Endodermal cell (in vitro differentiated cells): ENCODE measurements at regions not wholly inside any gene's neighbourhood (a gene's known extent, or its start where the extent isn't known, plus 50 kb on each side); places are given as distances from the start of the nearest gene placed in this dataset.

Experiments used
- DNase-seq: peaks from one replicate; pipeline ENCODE4 v3.0.0-alpha.2; 2017
- H3K27ac ChIP-seq: 2 replicates; pipeline ENCODE4 v1.5.1; 2013; ENCODE audit warnings: mild to moderate bottlenecking, low read depth, low read length, moderate library complexity
- H3K27me3 ChIP-seq: 2 replicates; pipeline ENCODE4 v1.6.1; 2013; ENCODE audit warnings: mild to moderate bottlenecking, low read length, moderate library complexity; ENCODE audit not compliant: insufficient read depth, control insufficient read depth, poor library complexity, severe bottlenecking
- H3K36me3 ChIP-seq: 2 replicates; pipeline ENCODE4 v1.7.0; 2013; ENCODE audit warnings: mild to moderate bottlenecking, low read length, moderate library complexity; ENCODE audit not compliant: control insufficient read depth, insufficient read depth
- H3K4me1 ChIP-seq: one replicate; pipeline ENCODE4 v1.7.0; 2013; ENCODE audit warnings: low read length; ENCODE audit not compliant: control insufficient read depth, insufficient read depth
- H3K4me3 ChIP-seq: 2 replicates; pipeline ENCODE4 v1.5.1; 2013; ENCODE audit warnings: mild to moderate bottlenecking, low read length, moderate library complexity
- H3K9ac ChIP-seq: 2 replicates; pipeline ENCODE4 v1.6.1; 2013; ENCODE audit warnings: mild to moderate bottlenecking, low read length, moderate library complexity; ENCODE audit not compliant: poor library complexity, severe bottlenecking; ENCODE audit errors: extremely low read depth
- H3K9me3 ChIP-seq: 2 replicates; pipeline ENCODE4 v1.6.1; 2013; ENCODE audit warnings: mild to moderate bottlenecking, low read length, moderate library complexity; ENCODE audit not compliant: control insufficient read depth
- H3K27ac Mint-ChIP-seq: 2 replicates; pipeline ENCODE4 v1.8.0; 2020; ENCODE audit warnings: mixed read lengths
- H3K27me3 Mint-ChIP-seq: 2 replicates; pipeline ENCODE4 v1.8.0; 2021; ENCODE audit warnings: mild to moderate bottlenecking, mixed read lengths; ENCODE audit not compliant: insufficient read depth
- H3K36me3 Mint-ChIP-seq: 2 replicates; pipeline ENCODE4 v1.8.0; 2020; ENCODE audit warnings: low read depth, mixed read lengths
- H3K4me1 Mint-ChIP-seq: 2 replicates; pipeline ENCODE4 v1.8.0; 2020; ENCODE audit warnings: mixed read lengths
- H3K4me3 Mint-ChIP-seq: 2 replicates; pipeline ENCODE4 v1.8.0; 2020; ENCODE audit warnings: mild to moderate bottlenecking, moderate library complexity, mixed read lengths
- H3K9me3 Mint-ChIP-seq: 2 replicates; pipeline ENCODE4 v1.8.0; 2020; ENCODE audit warnings: mild to moderate bottlenecking, mixed read lengths
- WGBS, 2 experiments: methylation state at CpG; one replicate each; pipeline versions ENCODE4 v1.1.5 to v1.1.7; 2013; ENCODE audit warnings: missing lambda C conversion rate in 2 of 2, mixed read lengths in 1 of 2; ENCODE audit not compliant: insufficient coverage in 1 of 2, insufficient read length in 1 of 2; 5-methylcytosine and 5-hydroxymethylcytosine counted together
- TF ChIP-seq, protein P1 (sequence below): fragments of 200-600 bp; sonication (generic); conservative IDR thresholded peaks from 2 replicates; pipeline ENCODE4 v1.5.0; 2021; ENCODE audit warnings: antibody characterized with exemption, mild to moderate bottlenecking

DNA sequence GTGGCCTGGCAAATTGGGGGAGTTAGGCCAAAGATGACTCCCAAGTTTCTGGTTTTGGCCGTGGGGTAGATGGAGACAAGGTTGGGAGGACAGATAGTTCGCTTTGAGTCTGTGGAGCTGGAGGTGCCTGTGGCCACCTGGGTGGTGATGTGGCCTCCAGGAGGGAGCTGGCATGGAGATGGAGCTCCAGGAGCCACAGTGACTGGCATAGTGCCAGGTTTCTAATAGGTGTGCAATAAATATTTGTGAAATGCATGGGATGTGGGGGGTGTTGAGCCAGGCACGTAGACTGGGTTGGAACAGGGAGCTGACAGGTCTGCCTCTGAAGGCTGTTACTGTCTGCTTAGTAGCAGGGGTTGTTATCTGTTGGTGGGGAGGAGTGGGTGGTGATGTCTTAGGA lies 102.7 kb downstream of the PAX1 start:
- peaks cover 26% of the 10 kb centered on the region for H3K27me3 ChIP-seq
- H3K27me3 Mint-ChIP-seq, result peaks cover 68% of the 10 kb centered on the region

DNA sequence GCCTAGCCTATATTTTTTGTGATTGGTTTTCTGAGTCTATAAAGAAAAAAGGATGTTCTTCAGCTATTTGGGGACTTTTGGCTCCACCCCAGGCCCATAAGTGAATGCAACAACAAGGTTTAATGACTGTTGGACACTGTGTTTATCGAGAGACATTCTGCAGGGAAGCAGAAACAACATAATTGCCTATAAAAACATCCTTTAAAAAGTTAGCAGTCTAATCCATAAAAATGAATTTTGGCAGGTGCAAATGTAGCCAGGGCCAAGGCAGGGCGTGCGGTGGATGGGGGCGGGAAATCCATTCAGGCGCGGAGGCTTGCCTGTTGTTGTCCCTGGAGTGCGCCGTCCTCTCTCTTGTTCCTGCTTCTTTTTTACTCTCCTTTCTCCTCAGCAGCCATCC lies 99.3 kb downstream of the PAX1 start:
- Mint-ChIP-seq H3K4me1 (peaks cover 1% of the 10 kb centered on the region), H3K27ac (no peak overlapping the region), H3K36me3 (no peaks in the 10 kb centered on the region), H3K4me3 (no peak overlapping the region), H3K9me3 (no peaks in the 10 kb centered on the region), H3K27me3 (peaks cover 63% of the 10 kb centered on the region)
- no peak overlapping the region for H3K27ac ChIP-seq
- no peak for DNase-seq
- TF ChIP-seq, protein P1, sequence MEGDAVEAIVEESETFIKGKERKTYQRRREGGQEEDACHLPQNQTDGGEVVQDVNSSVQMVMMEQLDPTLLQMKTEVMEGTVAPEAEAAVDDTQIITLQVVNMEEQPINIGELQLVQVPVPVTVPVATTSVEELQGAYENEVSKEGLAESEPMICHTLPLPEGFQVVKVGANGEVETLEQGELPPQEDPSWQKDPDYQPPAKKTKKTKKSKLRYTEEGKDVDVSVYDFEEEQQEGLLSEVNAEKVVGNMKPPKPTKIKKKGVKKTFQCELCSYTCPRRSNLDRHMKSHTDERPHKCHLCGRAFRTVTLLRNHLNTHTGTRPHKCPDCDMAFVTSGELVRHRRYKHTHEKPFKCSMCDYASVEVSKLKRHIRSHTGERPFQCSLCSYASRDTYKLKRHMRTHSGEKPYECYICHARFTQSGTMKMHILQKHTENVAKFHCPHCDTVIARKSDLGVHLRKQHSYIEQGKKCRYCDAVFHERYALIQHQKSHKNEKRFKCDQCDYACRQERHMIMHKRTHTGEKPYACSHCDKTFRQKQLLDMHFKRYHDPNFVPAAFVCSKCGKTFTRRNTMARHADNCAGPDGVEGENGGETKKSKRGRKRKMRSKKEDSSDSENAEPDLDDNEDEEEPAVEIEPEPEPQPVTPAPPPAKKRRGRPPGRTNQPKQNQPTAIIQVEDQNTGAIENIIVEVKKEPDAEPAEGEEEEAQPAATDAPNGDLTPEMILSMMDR, result no peak
- H3K9ac ChIP-seq, result no peak overlapping the region
- WGBS, 2 experiments, result 95 to 100% methylated on average over 5 to 8 of the region's 8 CpGs
- no peaks in the 10 kb centered on the region for H3K36me3 ChIP-seq
- H3K4me3 ChIP-seq, result no peak overlapping the region
- no peaks in the 10 kb centered on the region for H3K9me3 ChIP-seq
- H3K27me3 ChIP-seq, result peaks cover 28% of the 10 kb centered on the region
- no peaks in the 10 kb centered on the region for H3K4me1 ChIP-seq

More for the DNA sequence above, 102.7 kb downstream of the PAX1 start:
- TF ChIP-seq, protein P1, result no peak
- WGBS, 2 experiments, result 93 to 100% methylated on average over 1 to 3 of the region's 3 CpGs
- H3K4me1 Mint-ChIP-seq, result peaks cover 9% of the 10 kb centered on the region
- Histone ChIP-seq H3K4me3 (no peak overlapping the region), H3K27ac (no peak overlapping the region), H3K9ac (no peak overlapping the region), H3K9me3 (no peaks in the 10 kb centered on the region), H3K4me1 (no peaks in the 10 kb centered on the region), H3K36me3 (no peaks in the 10 kb centered on the region)
- H3K4me3 Mint-ChIP-seq, result no peak overlapping the region
- DNase-seq, result no peak
- no peak overlapping the region for H3K27ac Mint-ChIP-seq
- no peaks in the 10 kb centered on the region for H3K36me3 Mint-ChIP-seq
- no peaks in the 10 kb centered on the region for H3K9me3 Mint-ChIP-seq

DNA sequence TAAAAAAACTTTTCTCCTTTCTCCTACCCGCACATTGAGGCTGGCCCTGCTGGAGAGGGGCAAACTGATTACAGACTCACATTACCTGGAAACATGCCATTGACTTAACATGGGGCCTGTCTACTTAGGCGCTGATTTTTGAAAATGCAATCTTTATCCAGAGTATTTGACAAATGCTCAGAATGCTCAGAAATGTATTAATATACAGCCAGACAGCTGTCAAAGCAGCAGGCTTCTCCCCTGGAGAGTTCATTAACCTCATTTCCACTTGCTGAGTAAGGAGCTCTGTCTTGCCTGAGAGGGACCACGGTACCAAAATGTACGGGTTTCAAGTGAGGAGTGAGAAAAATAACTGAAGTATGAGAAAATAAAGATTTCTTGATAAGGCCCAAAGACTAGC lies 95.7 kb downstream of the PAX1 start:
- Mint-ChIP-seq H3K27me3 (peaks cover 34% of the 10 kb centered on the region), H3K9me3 (no peaks in the 10 kb centered on the region), H3K4me3 (no peak overlapping the region), H3K27ac (no peak overlapping the region), H3K36me3 (no peaks in the 10 kb centered on the region), H3K4me1 (no peaks in the 10 kb centered on the region)
- no peak for DNase-seq
- WGBS, 2 experiments, result 89 to 100% methylated on average over 4 of the region's 4 CpGs
- no peak overlapping the region for H3K27ac ChIP-seq
- H3K9me3 ChIP-seq, result no peaks in the 10 kb centered on the region
- H3K4me1 ChIP-seq, result no peaks in the 10 kb centered on the region
- H3K27me3 ChIP-seq, result peaks cover 17% of the 10 kb centered on the region
- H3K36me3 ChIP-seq, result no peaks in the 10 kb centered on the region
- TF ChIP-seq, protein P1, result no peak
- H3K4me3 ChIP-seq, result no peak overlapping the region
- no peak overlapping the region for H3K9ac ChIP-seq
